ENCODE measurements at regions not wholly inside any gene's neighbourhood (a gene's known extent, or its start where the extent isn't known, plus 50 kb on each side); places are given as distances from the start of the nearest gene placed in this dataset.

DNA sequence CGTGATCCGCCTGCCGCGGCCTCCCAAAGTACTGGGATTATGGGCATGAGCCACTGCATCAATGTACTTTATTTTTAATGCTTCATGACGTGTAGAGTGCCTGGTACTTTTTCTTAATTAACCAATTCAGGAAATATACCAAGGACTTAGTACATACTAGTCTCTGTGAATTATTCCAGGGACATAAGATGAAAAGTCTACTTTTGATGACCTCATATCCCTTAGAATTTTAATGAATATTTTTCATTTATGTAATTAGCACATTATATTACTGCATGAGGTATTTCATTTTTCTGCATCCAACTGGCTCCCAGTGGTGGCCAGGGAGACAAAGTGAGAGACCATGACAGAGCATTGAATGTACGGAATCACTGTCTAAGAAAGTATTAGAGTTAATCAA is 577.7 kb upstream of the NOVA1 start:
- Histone ChIP-seq H3K79me2 (ENCODE audit: insufficient read depth, low read length) (no peaks in the 10 kb centered on the region), H3K9me2 (replicated peaks; ENCODE audit: insufficient read depth, low read length) (no peaks in the 10 kb centered on the region), H3K27ac (ENCODE audit: low read depth, low read length) (no peak overlapping the region), H3K27me3 (ENCODE audit: low read length) (no peaks in the 10 kb centered on the region), H2AFZ (ENCODE audit: low read depth, low read length, severe bottlenecking) (no peak overlapping the region), H3K9me3 (ENCODE audit: insufficient read depth, low read length) (peaks cover 5% of the 10 kb centered on the region; the same call in 1 of the 2 replicates), H3K4me3 (ENCODE audit: insufficient read depth, low read length, poor library complexity, severe bottlenecking) (no peak overlapping the region), H3K9ac (ENCODE audit: low read length) (no peak overlapping the region), H4K20me1 (ENCODE audit: low read depth, low read length) (no peaks in the 10 kb centered on the region), H3F3A (ENCODE audit: insufficient read depth) (no peaks in the 10 kb centered on the region), H3K4me2 (ENCODE audit: low read depth, low read length, poor library complexity, severe bottlenecking) (no peak overlapping the region), H3K36me3 (ENCODE audit: low read length) (no peaks in the 10 kb centered on the region)
- TF ChIP-seq, protein P1, sequence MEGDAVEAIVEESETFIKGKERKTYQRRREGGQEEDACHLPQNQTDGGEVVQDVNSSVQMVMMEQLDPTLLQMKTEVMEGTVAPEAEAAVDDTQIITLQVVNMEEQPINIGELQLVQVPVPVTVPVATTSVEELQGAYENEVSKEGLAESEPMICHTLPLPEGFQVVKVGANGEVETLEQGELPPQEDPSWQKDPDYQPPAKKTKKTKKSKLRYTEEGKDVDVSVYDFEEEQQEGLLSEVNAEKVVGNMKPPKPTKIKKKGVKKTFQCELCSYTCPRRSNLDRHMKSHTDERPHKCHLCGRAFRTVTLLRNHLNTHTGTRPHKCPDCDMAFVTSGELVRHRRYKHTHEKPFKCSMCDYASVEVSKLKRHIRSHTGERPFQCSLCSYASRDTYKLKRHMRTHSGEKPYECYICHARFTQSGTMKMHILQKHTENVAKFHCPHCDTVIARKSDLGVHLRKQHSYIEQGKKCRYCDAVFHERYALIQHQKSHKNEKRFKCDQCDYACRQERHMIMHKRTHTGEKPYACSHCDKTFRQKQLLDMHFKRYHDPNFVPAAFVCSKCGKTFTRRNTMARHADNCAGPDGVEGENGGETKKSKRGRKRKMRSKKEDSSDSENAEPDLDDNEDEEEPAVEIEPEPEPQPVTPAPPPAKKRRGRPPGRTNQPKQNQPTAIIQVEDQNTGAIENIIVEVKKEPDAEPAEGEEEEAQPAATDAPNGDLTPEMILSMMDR (IDR thresholded peaks at IDR 0.05; ENCODE audit: insufficient read depth, low read length, poor library complexity, severe bottlenecking) = no peak
- no peak for TF ChIP-seq EZH2phosphoT487 (conservative IDR thresholded peaks at IDR 0.05; ENCODE audit: low read length)

DNA sequence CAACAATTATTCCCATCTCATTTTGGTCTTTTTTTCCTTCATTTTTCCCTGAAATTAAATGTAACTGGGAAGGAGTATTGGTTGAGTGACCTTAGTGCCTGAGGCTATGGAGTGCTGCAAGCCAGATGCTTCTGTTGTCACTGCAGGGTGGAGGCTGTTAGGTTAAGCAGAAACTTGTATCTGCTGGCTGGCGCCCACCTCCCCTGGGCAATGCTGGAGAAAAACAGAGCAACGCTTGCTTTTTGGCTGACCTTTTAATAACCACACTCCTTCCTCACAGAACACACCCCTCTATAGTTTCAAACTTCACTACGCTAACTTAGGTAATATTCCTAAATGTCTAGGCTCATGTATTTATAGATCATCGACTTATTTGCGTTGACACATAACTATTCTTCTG is 583.5 kb upstream of the NOVA1 start:
- Histone ChIP-seq H3K9me2 (replicated peaks; ENCODE audit: insufficient read depth, low read length) (no peaks in the 10 kb centered on the region), H3F3A (ENCODE audit: insufficient read depth) (no peaks in the 10 kb centered on the region), H4K20me1 (ENCODE audit: low read depth, low read length) (no peaks in the 10 kb centered on the region), H2AFZ (ENCODE audit: low read depth, low read length, severe bottlenecking) (no peak overlapping the region), H3K36me3 (ENCODE audit: low read length) (no peaks in the 10 kb centered on the region; the same call in 1 of the 2 replicates), H3K79me2 (ENCODE audit: insufficient read depth, low read length) (no peaks in the 10 kb centered on the region), H3K4me2 (ENCODE audit: low read depth, low read length, poor library complexity, severe bottlenecking) (no peak overlapping the region), H3K27ac (ENCODE audit: low read depth, low read length) (no peak overlapping the region), H3K9me3 (ENCODE audit: insufficient read depth, low read length) (peaks cover 5% of the 10 kb centered on the region; the same call in 1 of the 2 replicates), H3K4me3 (ENCODE audit: insufficient read depth, low read length, poor library complexity, severe bottlenecking) (no peak overlapping the region), H3K9ac (ENCODE audit: low read length) (no peak overlapping the region), H3K27me3 (ENCODE audit: low read length) (no peaks in the 10 kb centered on the region)
- TF ChIP-seq, protein P1 (IDR thresholded peaks at IDR 0.05; ENCODE audit: insufficient read depth, low read length, poor library complexity, severe bottlenecking) = no peak
- TF ChIP-seq EZH2phosphoT487 (conservative IDR thresholded peaks at IDR 0.05; ENCODE audit: low read length) = no peak

DNA sequence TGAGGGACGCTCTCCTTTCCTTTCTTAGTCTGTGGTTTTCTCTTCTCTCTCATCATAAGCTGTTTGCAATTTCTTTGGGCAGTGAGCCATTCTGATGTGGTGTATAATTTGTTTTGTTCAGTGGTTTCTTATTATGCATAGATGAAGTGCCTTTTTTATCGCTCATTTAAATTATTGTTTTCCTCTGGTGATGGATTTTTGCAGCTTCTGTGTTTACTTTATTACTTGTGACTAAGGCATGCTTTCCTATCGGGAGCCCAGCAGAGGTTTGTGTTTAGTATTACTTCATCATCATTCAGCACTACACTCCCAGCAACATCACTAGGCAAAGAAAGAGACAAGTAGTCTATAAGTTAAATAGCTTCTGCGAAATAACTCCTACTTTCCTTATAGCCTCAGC is 586.6 kb upstream of the NOVA1 start:
- H3K27ac ChIP-seq (ENCODE audit: low read depth, low read length) = no peak overlapping the region
- no peaks in the 10 kb centered on the region for H4K20me1 ChIP-seq (ENCODE audit: low read depth, low read length)
- TF ChIP-seq EZH2phosphoT487 (conservative IDR thresholded peaks at IDR 0.05; ENCODE audit: low read length) = no peak
- TF ChIP-seq, protein P1 (IDR thresholded peaks at IDR 0.05; ENCODE audit: insufficient read depth, low read length, poor library complexity, severe bottlenecking) = no peak
- no peak overlapping the region for H3K4me2 ChIP-seq (ENCODE audit: low read depth, low read length, poor library complexity, severe bottlenecking)
- H2AFZ ChIP-seq (ENCODE audit: low read depth, low read length, severe bottlenecking) = no peak overlapping the region
- peaks cover 6% of the 10 kb centered on the region; the same call in 1 of the 2 replicates for H3K9me3 ChIP-seq (ENCODE audit: insufficient read depth, low read length)
- H3K4me3 ChIP-seq (ENCODE audit: insufficient read depth, low read length, poor library complexity, severe bottlenecking) = no peak overlapping the region
- H3K9me2 ChIP-seq (replicated peaks; ENCODE audit: insufficient read depth, low read length) = no peaks in the 10 kb centered on the region
- H3K36me3 ChIP-seq (ENCODE audit: low read length) = no peaks in the 10 kb centered on the region; the same call in 1 of the 2 replicates
- no peaks in the 10 kb centered on the region for H3K27me3 ChIP-seq (ENCODE audit: low read length)
- H3K9ac ChIP-seq (ENCODE audit: low read length) = no peak overlapping the region
- H3K79me2 ChIP-seq (ENCODE audit: insufficient read depth, low read length) = no peaks in the 10 kb centered on the region
- H3F3A ChIP-seq (ENCODE audit: insufficient read depth) = no peaks in the 10 kb centered on the region

Measured in SU-DHL-6 (cell line).